GM23338 (cell line): ENCODE measurements at regions not wholly inside any gene's neighbourhood (a gene's known extent, or its start where the extent isn't known, plus 50 kb on each side); places are given as distances from the start of the nearest gene placed in this dataset.

ENCODE experiments used
- ATAC-seq: fragments of 200-7000 bp; cut with Tn5 transposase; 3 replicates; pipeline ENCODE4 v1.9.1; 2020
- DNase-seq: peaks from one replicate; pipeline ENCODE4 v3.0.0-alpha.2; 2015; ENCODE audit warnings: low spot score
- H2AFZ ChIP-seq: fragments of 200-600 bp; sonication (generic); 2 replicates; pipeline ENCODE4 v1.8.0; 2016; ENCODE audit warnings: antibody characterized with exemption, mild to moderate bottlenecking, moderate library complexity
- H3F3A ChIP-seq: fragments of 200-600 bp; sonication (generic); replicated peaks from 2 replicates; pipeline ENCODE4 v1.8.0; 2017; ENCODE audit warnings: antibody characterized with exemption, mixed run types, low read depth
- H3K27ac ChIP-seq: fragments of 200-600 bp; sonication (generic); 2 replicates; pipeline ENCODE4 v1.6.1; 2016; ENCODE audit warnings: low read depth
- H3K27me3 ChIP-seq: fragments of 200-600 bp; sonication (generic); 2 replicates; pipeline ENCODE4 v1.8.0; 2016; ENCODE audit warnings: mild to moderate bottlenecking, mixed run types, moderate library complexity; ENCODE audit not compliant: insufficient read depth
- H3K36me3 ChIP-seq: fragments of 200-600 bp; sonication (generic); 2 replicates; pipeline ENCODE4 v1.8.0; 2016; ENCODE audit warnings: mild to moderate bottlenecking; ENCODE audit not compliant: insufficient read depth
- H3K4me1 ChIP-seq: fragments of 200-600 bp; sonication (generic); 2 replicates; pipeline ENCODE4 v1.8.0; 2016; ENCODE audit warnings: mild to moderate bottlenecking, moderate library complexity; ENCODE audit not compliant: insufficient read depth
- H3K4me2 ChIP-seq: fragments of 200-600 bp; sonication (generic); 2 replicates; pipeline ENCODE4 v1.7.1; 2017; ENCODE audit warnings: mixed run types
- H3K4me3 ChIP-seq: fragments of 200-600 bp; sonication (generic); 2 replicates; pipeline ENCODE4 v1.6.1; 2016; ENCODE audit warnings: mixed run types
- H3K79me2 ChIP-seq: fragments of 200-600 bp; sonication (generic); replicated peaks from 2 replicates; pipeline ENCODE4 v1.8.0; 2017; ENCODE audit warnings: mild to moderate bottlenecking; ENCODE audit not compliant: insufficient read depth
- H3K9me2 ChIP-seq: fragments of 200-600 bp; sonication (generic); 2 replicates; pipeline ENCODE4 v1.8.0; 2017; ENCODE audit not compliant: insufficient read depth
- H4K20me1 ChIP-seq: fragments of 200-600 bp; sonication (generic); replicated peaks from 2 replicates; pipeline ENCODE4 v1.8.0; 2017; ENCODE audit warnings: mild to moderate bottlenecking; ENCODE audit not compliant: insufficient read depth
- H3K27ac Mint-ChIP-seq: 2 replicates; pipeline ENCODE4 v1.8.0; 2020; ENCODE audit warnings: inconsistent platforms, mild to moderate bottlenecking, moderate library complexity, mixed read lengths
- H3K27me3 Mint-ChIP-seq: 3 replicates; pipeline ENCODE4 v1.8.0; 2022; ENCODE audit warnings: low read depth, mild to moderate bottlenecking, moderate library complexity, mixed read lengths, inconsistent platforms; ENCODE audit not compliant: insufficient read depth, poor library complexity
- H3K36me3 Mint-ChIP-seq: 3 replicates; pipeline ENCODE4 v1.8.0; 2021; ENCODE audit warnings: low read depth, mild to moderate bottlenecking, inconsistent platforms, moderate library complexity, mixed read lengths
- H3K4me1 Mint-ChIP-seq: 3 replicates; pipeline ENCODE4 v1.8.0; 2020; ENCODE audit warnings: mild to moderate bottlenecking, inconsistent platforms, mixed read lengths
- H3K4me3 Mint-ChIP-seq: 3 replicates; pipeline ENCODE4 v1.8.0; 2021; ENCODE audit warnings: moderate library complexity, mild to moderate bottlenecking, inconsistent platforms, mixed read lengths
- H3K9me3 Mint-ChIP-seq: 3 replicates; pipeline ENCODE4 v1.8.0; 2020; ENCODE audit warnings: moderate library complexity, mild to moderate bottlenecking, inconsistent platforms, mixed read lengths
- CREB1 ChIP-seq: fragments of 250-450 bp; sonication (Bioruptor Pico); IDR thresholded peaks from 2 replicates; pipeline ENCODE4 v1.5.0; 2020; ENCODE audit warnings: low read depth, mild to moderate bottlenecking, moderate library complexity
- CTCF ChIP-seq, 2 experiments: fragments of 200-600 bp in 1 of 2; sonication (generic) in 1 of 2; conservative IDR thresholded peaks; 2 replicates each; pipeline versions ENCODE4 v1.5.1 to v1.6.1; 2016 to 2017; ENCODE audit warnings: antibody characterized with exemption in 2 of 2, low read depth in 2 of 2, mild to moderate bottlenecking in 2 of 2, moderate library complexity in 1 of 2
- ETS1 ChIP-seq: IDR thresholded peaks from 2 replicates; pipeline ENCODE4 v1.6.1; 2016; ENCODE audit warnings: antibody characterized with exemption
- EZH2 ChIP-seq: fragments of 200-600 bp; sonication (generic); IDR thresholded peaks from one replicate; pipeline ENCODE4 v1.8.0; 2017; ENCODE audit warnings: antibody characterized with exemption, mild to moderate bottlenecking, low read depth; ENCODE audit not compliant: unreplicated experiment
- EZH2phosphoT487 ChIP-seq: fragments of 200-600 bp; sonication (generic); IDR thresholded peaks from one replicate; pipeline ENCODE4 v1.8.1; 2018; ENCODE audit warnings: antibody characterized with exemption; ENCODE audit not compliant: unreplicated experiment
- JUNB ChIP-seq: IDR thresholded peaks from one replicate; pipeline ENCODE4 v1.6.1; 2016; ENCODE audit warnings: antibody characterized with exemption; ENCODE audit not compliant: unreplicated experiment
- NANOG ChIP-seq: IDR thresholded peaks from 2 replicates; pipeline ENCODE4 v1.6.1; 2016; ENCODE audit warnings: antibody characterized with exemption, borderline replicate concordance
- POLR2AphosphoS5 ChIP-seq: IDR thresholded peaks from 2 replicates; pipeline ENCODE4 v1.6.1; 2016; ENCODE audit warnings: antibody characterized with exemption, low read depth
- REST ChIP-seq: IDR thresholded peaks from one replicate; pipeline ENCODE4 v1.6.1; 2018; ENCODE audit warnings: antibody characterized with exemption; ENCODE audit not compliant: unreplicated experiment
- STAT1 ChIP-seq: IDR thresholded peaks from one replicate; pipeline ENCODE4 v1.6.1; 2016; ENCODE audit warnings: antibody characterized with exemption; ENCODE audit not compliant: unreplicated experiment
- ZNF114 ChIP-seq: fragments of 250-450 bp; sonication (Bioruptor Pico); IDR thresholded peaks from 2 replicates; pipeline ENCODE4 v1.5.0; 2020; ENCODE audit warnings: mild to moderate bottlenecking, moderate library complexity
- ZNF331 ChIP-seq: fragments of 250-450 bp; sonication (Bioruptor Pico); IDR thresholded peaks from 2 replicates; pipeline ENCODE4 v1.5.0; 2020; ENCODE audit warnings: low read depth, mild to moderate bottlenecking, moderate library complexity
- ZNF462 ChIP-seq: fragments of 250-450 bp; sonication (Bioruptor Pico); IDR thresholded peaks from 2 replicates; pipeline ENCODE4 v1.5.0; 2020; ENCODE audit warnings: mild to moderate bottlenecking, moderate library complexity

DNA sequence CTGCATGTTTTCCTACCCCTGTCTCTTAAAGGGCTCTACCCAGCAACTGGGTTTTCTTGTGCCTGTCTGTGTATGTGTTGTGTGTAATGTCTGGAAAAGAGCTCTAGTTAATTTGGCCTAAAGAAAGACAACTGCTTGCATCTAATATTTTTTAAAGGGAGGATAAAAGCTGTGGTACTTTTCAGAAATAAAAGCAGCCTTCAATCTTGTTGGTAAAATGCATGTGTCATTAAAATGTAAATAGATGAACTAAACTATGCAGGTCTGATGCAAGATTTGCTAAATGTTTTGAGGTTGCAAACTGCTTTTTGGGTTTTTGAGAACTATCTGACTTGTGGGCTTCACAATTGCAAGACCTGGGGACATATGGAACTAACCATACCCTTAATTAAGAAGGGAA, 445.3 kb downstream of the HTR7 start:
- Histone ChIP-seq H3K4me1 (no peaks in the 10 kb centered on the region; the same call in 1 of the 2 replicates), H4K20me1 (no peaks in the 10 kb centered on the region), H3K36me3 (no peaks in the 10 kb centered on the region; the same call in 1 of the 2 replicates), H3K79me2 (no peaks in the 10 kb centered on the region), H3K4me2 (no peak overlapping the region), H2AFZ (peak overlapping the region; percentile 60; the same call in 1 of the 2 replicates), H3K27ac (no peak overlapping the region), H3K9me2 (no peaks in the 10 kb centered on the region), H3K27me3 (no peaks in the 10 kb centered on the region), H3F3A (no peaks in the 10 kb centered on the region), H3K4me3 (no peak overlapping the region)
- TF ChIP-seq REST (no peak), ETS1 (no peak), EZH2 (no peak), POLR2AphosphoS5 (no peak), ZNF114 (CRISPR knock-in tag) (no peak), NANOG (no peak), ZNF331 (CRISPR knock-in tag) (no peak), JUNB (no peak), CREB1 (CRISPR knock-in tag) (no peak), EZH2phosphoT487 (no peak), CTCF (conservative IDR thresholded peaks at IDR 0.05; ENCODE audit: low read depth in 2 of 2) (no peak), ZNF462 (CRISPR knock-in tag) (no peak), STAT1 (no peak)
- ATAC-seq (no peak), DNase-seq (no peak)
- H3K9me3 Mint-ChIP-seq = peaks cover 12% of the 10 kb centered on the region
- peaks cover 14% of the 10 kb centered on the region; the same call in 2 of the 3 replicates for H3K4me1 Mint-ChIP-seq
- H3K27me3 Mint-ChIP-seq = peaks cover 1% of the 10 kb centered on the region
- peaks cover 18% of the 10 kb centered on the region for H3K36me3 Mint-ChIP-seq
- H3K4me3 Mint-ChIP-seq = no peak overlapping the region
- peak overlapping the region; percentile 81 for H3K27ac Mint-ChIP-seq
